OCI-LY1 (cell line): ENCODE measurements at regions not wholly inside any gene's neighbourhood (a gene's known extent, or its start where the extent isn't known, plus 50 kb on each side); places are given as distances from the start of the nearest gene placed in this dataset.

Experiments used
- EZH2 ChIP-seq: fragments of 200-600 bp; sonication (generic), shearing (Covaris generic); IDR thresholded peaks from 2 replicates; pipeline ENCODE4 v1.8.0; 2017; ENCODE audit warnings: borderline replicate concordance, mixed run types, mild to moderate bottlenecking, antibody characterized with exemption, low read length, moderate library complexity, mixed read lengths
- TF ChIP-seq, protein P1 (sequence below): fragments of 200-600 bp; sonication (generic), shearing (Covaris generic); IDR thresholded peaks from 2 replicates; pipeline ENCODE4 v1.5.1; 2017; ENCODE audit warnings: mild to moderate bottlenecking, antibody characterized with exemption, low read length, moderate library complexity, mixed read lengths

DNA sequence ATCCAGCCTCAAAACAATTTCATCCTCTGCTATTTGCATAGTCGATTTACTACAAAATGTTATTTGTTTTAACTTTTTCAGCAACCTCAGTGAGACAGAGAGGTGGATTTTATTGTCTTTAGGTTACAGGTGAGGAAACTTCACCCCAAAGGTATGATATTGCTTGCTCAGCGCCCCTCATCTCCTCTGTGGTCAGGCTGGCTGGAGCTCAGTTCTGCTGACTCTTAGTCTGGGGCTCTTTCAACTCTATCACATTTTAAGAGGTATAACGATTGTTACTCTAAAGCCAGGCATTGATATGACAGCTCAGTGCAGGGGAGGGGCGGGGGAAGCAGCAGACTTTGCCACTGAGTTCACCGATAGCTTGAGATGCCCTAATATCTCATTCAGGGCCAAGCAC, 103.0 kb upstream of the DPH6 start:
- TF ChIP-seq, protein P1, sequence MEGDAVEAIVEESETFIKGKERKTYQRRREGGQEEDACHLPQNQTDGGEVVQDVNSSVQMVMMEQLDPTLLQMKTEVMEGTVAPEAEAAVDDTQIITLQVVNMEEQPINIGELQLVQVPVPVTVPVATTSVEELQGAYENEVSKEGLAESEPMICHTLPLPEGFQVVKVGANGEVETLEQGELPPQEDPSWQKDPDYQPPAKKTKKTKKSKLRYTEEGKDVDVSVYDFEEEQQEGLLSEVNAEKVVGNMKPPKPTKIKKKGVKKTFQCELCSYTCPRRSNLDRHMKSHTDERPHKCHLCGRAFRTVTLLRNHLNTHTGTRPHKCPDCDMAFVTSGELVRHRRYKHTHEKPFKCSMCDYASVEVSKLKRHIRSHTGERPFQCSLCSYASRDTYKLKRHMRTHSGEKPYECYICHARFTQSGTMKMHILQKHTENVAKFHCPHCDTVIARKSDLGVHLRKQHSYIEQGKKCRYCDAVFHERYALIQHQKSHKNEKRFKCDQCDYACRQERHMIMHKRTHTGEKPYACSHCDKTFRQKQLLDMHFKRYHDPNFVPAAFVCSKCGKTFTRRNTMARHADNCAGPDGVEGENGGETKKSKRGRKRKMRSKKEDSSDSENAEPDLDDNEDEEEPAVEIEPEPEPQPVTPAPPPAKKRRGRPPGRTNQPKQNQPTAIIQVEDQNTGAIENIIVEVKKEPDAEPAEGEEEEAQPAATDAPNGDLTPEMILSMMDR = no peak
- TF ChIP-seq EZH2 = no peak
